ENCODE measurements at regions not wholly inside any gene's neighbourhood (a gene's known extent, or its start where the extent isn't known, plus 50 kb on each side); places are given as distances from the start of the nearest gene placed in this dataset.

DNA sequence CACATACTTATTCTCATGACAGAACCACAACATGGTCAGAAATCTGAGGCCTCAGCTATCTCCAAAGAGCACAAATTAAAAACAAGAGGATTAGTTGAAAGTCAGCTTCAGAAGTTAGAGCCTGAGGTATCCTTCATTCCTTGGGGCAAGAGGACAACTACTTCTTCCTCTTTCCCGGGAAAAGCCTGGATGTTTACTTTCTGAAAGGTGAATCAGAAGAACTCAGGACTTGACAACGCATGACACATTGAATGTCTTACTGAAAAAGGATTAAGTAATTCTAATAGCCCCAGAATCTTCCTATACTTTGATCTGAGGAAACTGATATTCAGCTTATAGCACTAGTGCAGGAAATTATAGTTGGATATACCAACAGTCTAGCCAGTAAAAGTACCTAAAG, 573.2 kb downstream of the METTL4 start:
- TF ChIP-seq POLR2A (IDR thresholded peaks at IDR 0.05), result no peak
- TF ChIP-seq, protein P1, sequence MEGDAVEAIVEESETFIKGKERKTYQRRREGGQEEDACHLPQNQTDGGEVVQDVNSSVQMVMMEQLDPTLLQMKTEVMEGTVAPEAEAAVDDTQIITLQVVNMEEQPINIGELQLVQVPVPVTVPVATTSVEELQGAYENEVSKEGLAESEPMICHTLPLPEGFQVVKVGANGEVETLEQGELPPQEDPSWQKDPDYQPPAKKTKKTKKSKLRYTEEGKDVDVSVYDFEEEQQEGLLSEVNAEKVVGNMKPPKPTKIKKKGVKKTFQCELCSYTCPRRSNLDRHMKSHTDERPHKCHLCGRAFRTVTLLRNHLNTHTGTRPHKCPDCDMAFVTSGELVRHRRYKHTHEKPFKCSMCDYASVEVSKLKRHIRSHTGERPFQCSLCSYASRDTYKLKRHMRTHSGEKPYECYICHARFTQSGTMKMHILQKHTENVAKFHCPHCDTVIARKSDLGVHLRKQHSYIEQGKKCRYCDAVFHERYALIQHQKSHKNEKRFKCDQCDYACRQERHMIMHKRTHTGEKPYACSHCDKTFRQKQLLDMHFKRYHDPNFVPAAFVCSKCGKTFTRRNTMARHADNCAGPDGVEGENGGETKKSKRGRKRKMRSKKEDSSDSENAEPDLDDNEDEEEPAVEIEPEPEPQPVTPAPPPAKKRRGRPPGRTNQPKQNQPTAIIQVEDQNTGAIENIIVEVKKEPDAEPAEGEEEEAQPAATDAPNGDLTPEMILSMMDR (IDR thresholded peaks at IDR 0.05), result no peak
- 48% methylated on average over 2 of the region's 2 CpGs for WGBS (ENCODE audit: insufficient coverage, low coverage, low lambda C conversion rate, missing lambda C conversion rate)
- intact Hi-C loops (cut with DNase I), result no loop called here
- Histone ChIP-seq H3K27me3 (no peaks in the 10 kb centered on the region), H3K9me3 (no peaks in the 10 kb centered on the region), H3K4me3 (no peak overlapping the region), H3K36me3 (no peaks in the 10 kb centered on the region), H3K4me1 (no peaks in the 10 kb centered on the region), H3K27ac (no peak overlapping the region)
- ATAC-seq, result no peak
- no peak for DNase-seq

DNA sequence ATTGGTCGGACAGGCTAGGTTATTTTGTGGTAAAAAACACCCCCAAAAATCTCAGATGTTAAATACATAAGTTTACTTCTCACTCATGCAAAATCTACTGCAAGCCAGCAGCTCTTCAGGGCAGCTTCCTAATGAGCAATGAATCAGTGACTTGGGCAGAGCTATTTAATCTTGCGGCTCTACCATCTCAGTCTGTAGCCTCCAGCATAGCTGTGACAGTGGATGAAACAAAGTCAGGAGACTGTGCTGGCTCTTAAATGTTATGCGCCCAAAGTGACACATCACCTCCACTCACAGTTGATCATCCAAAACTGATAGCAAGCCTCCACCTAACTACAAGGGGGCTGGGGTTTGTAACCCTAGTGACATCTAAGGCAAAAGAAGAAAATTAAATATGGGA, 571.9 kb downstream of the METTL4 start:
- TF ChIP-seq POLR2A (IDR thresholded peaks at IDR 0.05), result no peak
- TF ChIP-seq, protein P1 (IDR thresholded peaks at IDR 0.05), result no peak
- DNase-seq, result no peak
- intact Hi-C loops (cut with DNase I), result no loop called here
- 35% methylated on average over 1 of the region's 3 CpGs for WGBS (ENCODE audit: insufficient coverage, low coverage, low lambda C conversion rate, missing lambda C conversion rate)
- no peak for ATAC-seq
- Histone ChIP-seq H3K27ac (no peak overlapping the region), H3K36me3 (no peaks in the 10 kb centered on the region), H3K4me1 (no peaks in the 10 kb centered on the region), H3K27me3 (no peaks in the 10 kb centered on the region), H3K9me3 (no peaks in the 10 kb centered on the region), H3K4me3 (no peak overlapping the region)

DNA sequence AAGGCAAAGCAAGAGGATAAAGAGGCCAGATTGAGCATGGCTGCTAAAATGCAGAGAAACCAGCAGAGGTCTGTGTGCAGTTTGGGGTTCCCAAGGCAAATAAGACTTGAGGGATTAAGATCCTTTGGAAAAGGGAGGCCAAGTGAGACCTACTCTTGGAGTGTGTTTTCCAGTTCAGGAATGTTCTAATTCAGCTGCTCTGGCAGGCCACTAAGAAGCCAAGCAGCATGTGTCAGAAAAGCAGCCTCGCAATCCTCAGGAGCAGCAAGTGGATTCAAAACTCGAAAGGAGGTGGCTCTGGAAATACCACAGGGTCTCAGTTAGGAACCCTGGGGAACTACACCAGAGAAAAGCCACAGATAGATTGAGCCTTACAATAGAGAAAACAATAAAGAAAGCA, 569.2 kb downstream of the METTL4 start:
- Histone ChIP-seq H3K9me3 (no peaks in the 10 kb centered on the region), H3K4me3 (no peak overlapping the region), H3K36me3 (no peaks in the 10 kb centered on the region), H3K27me3 (no peaks in the 10 kb centered on the region), H3K4me1 (no peaks in the 10 kb centered on the region), H3K27ac (no peak overlapping the region)
- intact Hi-C loops (cut with DNase I), result no loop called here
- ATAC-seq (no peak), DNase-seq (no peak)
- WGBS (ENCODE audit: insufficient coverage, low coverage, low lambda C conversion rate, missing lambda C conversion rate), result 50% methylated on average over 2 of the region's 2 CpGs
- TF ChIP-seq, protein P1 (IDR thresholded peaks at IDR 0.05), result no peak
- no peak for TF ChIP-seq POLR2A (IDR thresholded peaks at IDR 0.05)

DNA sequence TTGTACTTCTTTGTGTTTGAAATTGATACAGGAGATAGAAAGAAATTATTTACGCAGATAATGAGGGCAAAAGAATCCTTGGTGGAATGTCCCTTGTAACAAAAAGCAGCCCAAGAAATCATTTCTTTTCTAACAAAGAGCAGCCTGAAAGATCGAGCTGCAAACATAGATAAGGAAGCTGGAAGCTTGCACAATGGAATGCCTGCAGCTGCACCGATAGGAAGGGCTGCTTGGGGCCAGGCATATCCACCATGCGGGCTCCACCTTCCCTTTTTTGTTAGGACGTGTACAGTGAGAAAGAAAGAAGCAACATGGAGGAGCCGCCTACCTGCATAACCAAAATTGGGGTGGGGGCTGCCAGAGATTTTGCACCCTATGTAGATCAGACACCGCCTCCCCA, 568.7 kb downstream of the METTL4 start:
- no peak overlapping the region for H3K27ac ChIP-seq
- H3K9me3 ChIP-seq, result no peaks in the 10 kb centered on the region
- TF ChIP-seq POLR2A (IDR thresholded peaks at IDR 0.05), result no peak
- TF ChIP-seq, protein P1 (IDR thresholded peaks at IDR 0.05), result no peak
- intact Hi-C loops (cut with DNase I), result no loop called here
- 26% methylated on average over 5 of the region's 7 CpGs for WGBS (ENCODE audit: insufficient coverage, low coverage, low lambda C conversion rate, missing lambda C conversion rate)
- H3K4me1 ChIP-seq, result no peaks in the 10 kb centered on the region
- H3K36me3 ChIP-seq, result no peaks in the 10 kb centered on the region
- H3K27me3 ChIP-seq, result no peaks in the 10 kb centered on the region
- ATAC-seq, result no peak
- H3K4me3 ChIP-seq, result no peak overlapping the region
- no peak for DNase-seq

Measured in right lobe of liver (tissue), 6 donors.